GM23338 (cell line): ENCODE measurements at regions not wholly inside any gene's neighbourhood (a gene's known extent, or its start where the extent isn't known, plus 50 kb on each side); places are given as distances from the start of the nearest gene placed in this dataset.

Experiments
- ATAC-seq: fragments of 200-7000 bp; cut with Tn5 transposase; 3 replicates; pipeline ENCODE4 v1.9.1; 2020
- DNase-seq: peaks from one replicate; pipeline ENCODE4 v3.0.0-alpha.2; 2015; ENCODE audit warnings: low spot score
- H2AFZ ChIP-seq: fragments of 200-600 bp; sonication (generic); 2 replicates; pipeline ENCODE4 v1.8.0; 2016; ENCODE audit warnings: antibody characterized with exemption, mild to moderate bottlenecking, moderate library complexity
- H3F3A ChIP-seq: fragments of 200-600 bp; sonication (generic); replicated peaks from 2 replicates; pipeline ENCODE4 v1.8.0; 2017; ENCODE audit warnings: antibody characterized with exemption, mixed run types, low read depth
- H3K27ac ChIP-seq: fragments of 200-600 bp; sonication (generic); 2 replicates; pipeline ENCODE4 v1.6.1; 2016; ENCODE audit warnings: low read depth
- H3K27me3 ChIP-seq: fragments of 200-600 bp; sonication (generic); 2 replicates; pipeline ENCODE4 v1.8.0; 2016; ENCODE audit warnings: mild to moderate bottlenecking, mixed run types, moderate library complexity; ENCODE audit not compliant: insufficient read depth
- H3K36me3 ChIP-seq: fragments of 200-600 bp; sonication (generic); 2 replicates; pipeline ENCODE4 v1.8.0; 2016; ENCODE audit warnings: mild to moderate bottlenecking; ENCODE audit not compliant: insufficient read depth
- H3K4me1 ChIP-seq: fragments of 200-600 bp; sonication (generic); 2 replicates; pipeline ENCODE4 v1.8.0; 2016; ENCODE audit warnings: mild to moderate bottlenecking, moderate library complexity; ENCODE audit not compliant: insufficient read depth
- H3K4me2 ChIP-seq: fragments of 200-600 bp; sonication (generic); 2 replicates; pipeline ENCODE4 v1.7.1; 2017; ENCODE audit warnings: mixed run types
- H3K4me3 ChIP-seq: fragments of 200-600 bp; sonication (generic); 2 replicates; pipeline ENCODE4 v1.6.1; 2016; ENCODE audit warnings: mixed run types
- H3K79me2 ChIP-seq: fragments of 200-600 bp; sonication (generic); replicated peaks from 2 replicates; pipeline ENCODE4 v1.8.0; 2017; ENCODE audit warnings: mild to moderate bottlenecking; ENCODE audit not compliant: insufficient read depth
- H3K9me2 ChIP-seq: fragments of 200-600 bp; sonication (generic); 2 replicates; pipeline ENCODE4 v1.8.0; 2017; ENCODE audit not compliant: insufficient read depth
- H4K20me1 ChIP-seq: fragments of 200-600 bp; sonication (generic); replicated peaks from 2 replicates; pipeline ENCODE4 v1.8.0; 2017; ENCODE audit warnings: mild to moderate bottlenecking; ENCODE audit not compliant: insufficient read depth
- H3K27ac Mint-ChIP-seq: 2 replicates; pipeline ENCODE4 v1.8.0; 2020; ENCODE audit warnings: inconsistent platforms, mild to moderate bottlenecking, moderate library complexity, mixed read lengths
- H3K27me3 Mint-ChIP-seq: 3 replicates; pipeline ENCODE4 v1.8.0; 2022; ENCODE audit warnings: low read depth, mild to moderate bottlenecking, moderate library complexity, mixed read lengths, inconsistent platforms; ENCODE audit not compliant: insufficient read depth, poor library complexity
- H3K36me3 Mint-ChIP-seq: 3 replicates; pipeline ENCODE4 v1.8.0; 2021; ENCODE audit warnings: low read depth, mild to moderate bottlenecking, inconsistent platforms, moderate library complexity, mixed read lengths
- H3K4me1 Mint-ChIP-seq: 3 replicates; pipeline ENCODE4 v1.8.0; 2020; ENCODE audit warnings: mild to moderate bottlenecking, inconsistent platforms, mixed read lengths
- H3K4me3 Mint-ChIP-seq: 3 replicates; pipeline ENCODE4 v1.8.0; 2021; ENCODE audit warnings: moderate library complexity, mild to moderate bottlenecking, inconsistent platforms, mixed read lengths
- H3K9me3 Mint-ChIP-seq: 3 replicates; pipeline ENCODE4 v1.8.0; 2020; ENCODE audit warnings: moderate library complexity, mild to moderate bottlenecking, inconsistent platforms, mixed read lengths
- CREB1 ChIP-seq: fragments of 250-450 bp; sonication (Bioruptor Pico); IDR thresholded peaks from 2 replicates; pipeline ENCODE4 v1.5.0; 2020; ENCODE audit warnings: low read depth, mild to moderate bottlenecking, moderate library complexity
- EZH2phosphoT487 ChIP-seq: fragments of 200-600 bp; sonication (generic); IDR thresholded peaks from one replicate; pipeline ENCODE4 v1.8.1; 2018; ENCODE audit warnings: antibody characterized with exemption; ENCODE audit not compliant: unreplicated experiment
- JUNB ChIP-seq: IDR thresholded peaks from one replicate; pipeline ENCODE4 v1.6.1; 2016; ENCODE audit warnings: antibody characterized with exemption; ENCODE audit not compliant: unreplicated experiment
- NANOG ChIP-seq: IDR thresholded peaks from 2 replicates; pipeline ENCODE4 v1.6.1; 2016; ENCODE audit warnings: antibody characterized with exemption, borderline replicate concordance
- POLR2AphosphoS5 ChIP-seq: IDR thresholded peaks from 2 replicates; pipeline ENCODE4 v1.6.1; 2016; ENCODE audit warnings: antibody characterized with exemption, low read depth
- ZNF114 ChIP-seq: fragments of 250-450 bp; sonication (Bioruptor Pico); IDR thresholded peaks from 2 replicates; pipeline ENCODE4 v1.5.0; 2020; ENCODE audit warnings: mild to moderate bottlenecking, moderate library complexity
- TF ChIP-seq, protein P1 (sequence below): fragments of 250-450 bp; sonication (Bioruptor Pico); IDR thresholded peaks from 2 replicates; pipeline ENCODE4 v1.5.0; 2020; ENCODE audit warnings: mild to moderate bottlenecking, moderate library complexity
- TF ChIP-seq, protein P2 (sequence below), 2 experiments: fragments of 200-600 bp in 1 of 2; sonication (generic) in 1 of 2; conservative IDR thresholded peaks; 2 replicates each; pipeline versions ENCODE4 v1.5.1 to v1.6.1; 2016 to 2017; ENCODE audit warnings: antibody characterized with exemption in 2 of 2, low read depth in 2 of 2, mild to moderate bottlenecking in 2 of 2, moderate library complexity in 1 of 2
- TF ChIP-seq, protein P3 (sequence below): IDR thresholded peaks from one replicate; pipeline ENCODE4 v1.6.1; 2018; ENCODE audit warnings: antibody characterized with exemption; ENCODE audit not compliant: unreplicated experiment

DNA sequence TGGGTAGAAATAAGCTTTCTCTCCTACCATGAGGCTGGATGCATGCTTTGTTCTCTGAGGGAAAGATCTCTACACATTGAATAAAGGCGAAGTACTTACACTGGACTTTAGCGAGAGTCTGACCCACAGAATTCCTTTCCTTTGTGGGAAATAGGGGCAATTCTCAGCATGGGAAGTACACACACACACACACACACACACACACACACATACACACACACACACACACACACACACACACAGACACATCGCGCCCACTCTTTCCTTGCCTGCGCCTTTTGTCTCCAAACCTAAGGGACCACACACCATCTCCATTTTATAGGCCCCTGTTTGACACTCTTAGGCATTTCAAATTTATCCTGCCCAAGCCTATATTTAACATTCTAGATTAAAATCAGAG is 83.8 kb downstream of the LUZP4 start:
- no peaks in the 10 kb centered on the region for H3K9me2 ChIP-seq
- H3F3A ChIP-seq, result no peaks in the 10 kb centered on the region
- peaks cover 17% of the 10 kb centered on the region for H3K4me1 Mint-ChIP-seq
- peak overlapping the region; percentile 80; the same call in 1 of the 2 replicates for H3K27ac Mint-ChIP-seq
- ATAC-seq (no peak; the same call in 2 of the 3 replicates), DNase-seq (peak; percentile 1)
- TF ChIP-seq ZNF114 (CRISPR knock-in tag) (no peak), EZH2phosphoT487 (no peak)
- TF ChIP-seq, protein P1, sequence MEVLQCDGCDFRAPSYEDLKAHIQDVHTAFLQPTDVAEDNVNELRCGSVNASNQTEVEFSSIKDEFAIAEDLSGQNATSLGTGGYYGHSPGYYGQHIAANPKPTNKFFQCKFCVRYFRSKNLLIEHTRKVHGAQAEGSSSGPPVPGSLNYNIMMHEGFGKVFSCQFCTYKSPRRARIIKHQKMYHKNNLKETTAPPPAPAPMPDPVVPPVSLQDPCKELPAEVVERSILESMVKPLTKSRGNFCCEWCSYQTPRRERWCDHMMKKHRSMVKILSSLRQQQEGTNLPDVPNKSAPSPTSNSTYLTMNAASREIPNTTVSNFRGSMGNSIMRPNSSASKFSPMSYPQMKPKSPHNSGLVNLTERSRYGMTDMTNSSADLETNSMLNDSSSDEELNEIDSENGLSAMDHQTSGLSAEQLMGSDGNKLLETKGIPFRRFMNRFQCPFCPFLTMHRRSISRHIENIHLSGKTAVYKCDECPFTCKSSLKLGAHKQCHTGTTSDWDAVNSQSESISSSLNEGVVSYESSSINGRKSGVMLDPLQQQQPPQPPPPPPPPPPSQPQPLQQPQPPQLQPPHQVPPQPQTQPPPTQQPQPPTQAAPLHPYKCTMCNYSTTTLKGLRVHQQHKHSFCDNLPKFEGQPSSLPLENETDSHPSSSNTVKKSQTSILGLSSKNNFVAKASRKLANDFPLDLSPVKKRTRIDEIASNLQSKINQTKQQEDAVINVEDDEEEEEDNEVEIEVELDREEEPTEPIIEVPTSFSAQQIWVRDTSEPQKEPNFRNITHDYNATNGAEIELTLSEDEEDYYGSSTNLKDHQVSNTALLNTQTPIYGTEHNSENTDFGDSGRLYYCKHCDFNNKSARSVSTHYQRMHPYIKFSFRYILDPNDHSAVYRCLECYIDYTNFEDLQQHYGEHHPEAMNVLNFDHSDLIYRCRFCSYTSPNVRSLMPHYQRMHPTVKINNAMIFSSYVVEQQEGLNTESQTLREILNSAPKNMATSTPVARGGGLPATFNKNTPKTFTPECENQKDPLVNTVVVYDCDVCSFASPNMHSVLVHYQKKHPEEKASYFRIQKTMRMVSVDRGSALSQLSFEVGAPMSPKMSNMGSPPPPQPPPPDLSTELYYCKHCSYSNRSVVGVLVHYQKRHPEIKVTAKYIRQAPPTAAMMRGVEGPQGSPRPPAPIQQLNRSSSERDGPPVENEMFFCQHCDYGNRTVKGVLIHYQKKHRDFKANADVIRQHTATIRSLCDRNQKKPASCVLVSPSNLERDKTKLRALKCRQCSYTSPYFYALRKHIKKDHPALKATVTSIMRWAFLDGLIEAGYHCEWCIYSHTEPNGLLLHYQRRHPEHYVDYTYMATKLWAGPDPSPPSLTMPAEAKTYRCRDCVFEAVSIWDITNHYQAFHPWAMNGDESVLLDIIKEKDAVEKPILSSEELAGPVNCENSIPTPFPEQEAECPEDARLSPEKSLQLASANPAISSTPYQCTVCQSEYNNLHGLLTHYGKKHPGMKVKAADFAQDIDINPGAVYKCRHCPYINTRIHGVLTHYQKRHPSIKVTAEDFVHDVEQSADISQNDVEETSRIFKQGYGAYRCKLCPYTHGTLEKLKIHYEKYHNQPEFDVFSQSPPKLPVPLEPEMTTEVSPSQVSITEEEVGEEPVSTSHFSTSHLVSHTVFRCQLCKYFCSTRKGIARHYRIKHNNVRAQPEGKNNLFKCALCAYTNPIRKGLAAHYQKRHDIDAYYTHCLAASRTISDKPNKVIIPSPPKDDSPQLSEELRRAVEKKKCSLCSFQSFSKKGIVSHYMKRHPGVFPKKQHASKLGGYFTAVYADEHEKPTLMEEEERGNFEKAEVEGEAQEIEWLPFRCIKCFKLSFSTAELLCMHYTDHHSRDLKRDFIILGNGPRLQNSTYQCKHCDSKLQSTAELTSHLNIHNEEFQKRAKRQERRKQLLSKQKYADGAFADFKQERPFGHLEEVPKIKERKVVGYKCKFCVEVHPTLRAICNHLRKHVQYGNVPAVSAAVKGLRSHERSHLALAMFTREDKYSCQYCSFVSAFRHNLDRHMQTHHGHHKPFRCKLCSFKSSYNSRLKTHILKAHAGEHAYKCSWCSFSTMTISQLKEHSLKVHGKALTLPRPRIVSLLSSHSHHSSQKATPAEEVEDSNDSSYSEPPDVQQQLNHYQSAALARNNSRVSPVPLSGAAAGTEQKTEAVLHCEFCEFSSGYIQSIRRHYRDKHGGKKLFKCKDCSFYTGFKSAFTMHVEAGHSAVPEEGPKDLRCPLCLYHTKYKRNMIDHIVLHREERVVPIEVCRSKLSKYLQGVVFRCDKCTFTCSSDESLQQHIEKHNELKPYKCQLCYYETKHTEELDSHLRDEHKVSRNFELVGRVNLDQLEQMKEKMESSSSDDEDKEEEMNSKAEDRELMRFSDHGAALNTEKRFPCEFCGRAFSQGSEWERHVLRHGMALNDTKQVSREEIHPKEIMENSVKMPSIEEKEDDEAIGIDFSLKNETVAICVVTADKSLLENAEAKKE (CRISPR knock-in tag), result no peak
- TF ChIP-seq, protein P2, sequence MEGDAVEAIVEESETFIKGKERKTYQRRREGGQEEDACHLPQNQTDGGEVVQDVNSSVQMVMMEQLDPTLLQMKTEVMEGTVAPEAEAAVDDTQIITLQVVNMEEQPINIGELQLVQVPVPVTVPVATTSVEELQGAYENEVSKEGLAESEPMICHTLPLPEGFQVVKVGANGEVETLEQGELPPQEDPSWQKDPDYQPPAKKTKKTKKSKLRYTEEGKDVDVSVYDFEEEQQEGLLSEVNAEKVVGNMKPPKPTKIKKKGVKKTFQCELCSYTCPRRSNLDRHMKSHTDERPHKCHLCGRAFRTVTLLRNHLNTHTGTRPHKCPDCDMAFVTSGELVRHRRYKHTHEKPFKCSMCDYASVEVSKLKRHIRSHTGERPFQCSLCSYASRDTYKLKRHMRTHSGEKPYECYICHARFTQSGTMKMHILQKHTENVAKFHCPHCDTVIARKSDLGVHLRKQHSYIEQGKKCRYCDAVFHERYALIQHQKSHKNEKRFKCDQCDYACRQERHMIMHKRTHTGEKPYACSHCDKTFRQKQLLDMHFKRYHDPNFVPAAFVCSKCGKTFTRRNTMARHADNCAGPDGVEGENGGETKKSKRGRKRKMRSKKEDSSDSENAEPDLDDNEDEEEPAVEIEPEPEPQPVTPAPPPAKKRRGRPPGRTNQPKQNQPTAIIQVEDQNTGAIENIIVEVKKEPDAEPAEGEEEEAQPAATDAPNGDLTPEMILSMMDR (conservative IDR thresholded peaks at IDR 0.05; ENCODE audit: low read depth in 2 of 2), result no peak
- H3K27me3 Mint-ChIP-seq, result no peaks in the 10 kb centered on the region
- H3K4me2 ChIP-seq, result no peak overlapping the region; the same call in 1 of the 2 replicates
- H2AFZ ChIP-seq, result no peak overlapping the region
- H3K27me3 ChIP-seq, result no peaks in the 10 kb centered on the region
- no peaks in the 10 kb centered on the region for H3K79me2 ChIP-seq
- no peaks in the 10 kb centered on the region for H3K36me3 ChIP-seq
- no peak overlapping the region for H3K27ac ChIP-seq
- peaks cover 15% of the 10 kb centered on the region; the same call in 1 of the 2 replicates for H3K4me1 ChIP-seq
- no peak overlapping the region for H3K4me3 ChIP-seq
- H4K20me1 ChIP-seq, result no peaks in the 10 kb centered on the region
- no peak overlapping the region for H3K4me3 Mint-ChIP-seq
- H3K36me3 Mint-ChIP-seq, result no peaks in the 10 kb centered on the region
- H3K9me3 Mint-ChIP-seq, result no peaks in the 10 kb centered on the region

DNA sequence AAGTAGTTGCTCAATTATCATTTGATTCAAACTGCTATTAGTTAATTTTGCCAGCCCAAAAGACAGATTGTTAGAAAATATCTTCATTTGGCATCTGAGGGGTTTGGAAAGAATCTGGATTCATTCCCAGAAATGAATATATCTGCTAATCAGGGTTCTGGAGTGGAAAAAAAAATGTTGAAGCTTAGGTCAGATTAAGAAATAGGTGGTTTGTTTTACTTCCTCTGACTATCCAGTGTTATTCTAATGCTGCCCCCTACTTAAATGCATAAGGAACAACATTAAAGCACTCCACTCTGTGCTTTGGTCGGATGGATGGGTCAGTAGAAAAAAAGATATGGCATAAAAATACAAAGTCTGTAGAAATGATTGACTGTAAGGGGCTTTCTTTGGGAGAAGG is 89.0 kb downstream of the LUZP4 start:
- Histone ChIP-seq H3K27ac (no peak overlapping the region), H3F3A (no peaks in the 10 kb centered on the region), H2AFZ (no peak overlapping the region), H3K36me3 (no peaks in the 10 kb centered on the region), H3K79me2 (no peaks in the 10 kb centered on the region), H3K27me3 (no peaks in the 10 kb centered on the region), H3K4me2 (no peak overlapping the region), H3K4me1 (no peaks in the 10 kb centered on the region), H4K20me1 (no peaks in the 10 kb centered on the region), H3K9me2 (no peaks in the 10 kb centered on the region), H3K4me3 (no peak overlapping the region)
- DNase-seq (no peak), ATAC-seq (no peak)
- no peaks in the 10 kb centered on the region for H3K9me3 Mint-ChIP-seq
- no peak overlapping the region for H3K4me3 Mint-ChIP-seq
- H3K27ac Mint-ChIP-seq, result no peak overlapping the region
- peaks cover 6% of the 10 kb centered on the region; the same call in 2 of the 3 replicates for H3K4me1 Mint-ChIP-seq
- peaks cover 2% of the 10 kb centered on the region for H3K27me3 Mint-ChIP-seq
- no peaks in the 10 kb centered on the region for H3K36me3 Mint-ChIP-seq
- TF ChIP-seq CREB1 (no peak), NANOG (no peak), POLR2AphosphoS5 (no peak), JUNB (no peak), ZNF114 (CRISPR knock-in tag) (no peak)
- TF ChIP-seq, protein P3, sequence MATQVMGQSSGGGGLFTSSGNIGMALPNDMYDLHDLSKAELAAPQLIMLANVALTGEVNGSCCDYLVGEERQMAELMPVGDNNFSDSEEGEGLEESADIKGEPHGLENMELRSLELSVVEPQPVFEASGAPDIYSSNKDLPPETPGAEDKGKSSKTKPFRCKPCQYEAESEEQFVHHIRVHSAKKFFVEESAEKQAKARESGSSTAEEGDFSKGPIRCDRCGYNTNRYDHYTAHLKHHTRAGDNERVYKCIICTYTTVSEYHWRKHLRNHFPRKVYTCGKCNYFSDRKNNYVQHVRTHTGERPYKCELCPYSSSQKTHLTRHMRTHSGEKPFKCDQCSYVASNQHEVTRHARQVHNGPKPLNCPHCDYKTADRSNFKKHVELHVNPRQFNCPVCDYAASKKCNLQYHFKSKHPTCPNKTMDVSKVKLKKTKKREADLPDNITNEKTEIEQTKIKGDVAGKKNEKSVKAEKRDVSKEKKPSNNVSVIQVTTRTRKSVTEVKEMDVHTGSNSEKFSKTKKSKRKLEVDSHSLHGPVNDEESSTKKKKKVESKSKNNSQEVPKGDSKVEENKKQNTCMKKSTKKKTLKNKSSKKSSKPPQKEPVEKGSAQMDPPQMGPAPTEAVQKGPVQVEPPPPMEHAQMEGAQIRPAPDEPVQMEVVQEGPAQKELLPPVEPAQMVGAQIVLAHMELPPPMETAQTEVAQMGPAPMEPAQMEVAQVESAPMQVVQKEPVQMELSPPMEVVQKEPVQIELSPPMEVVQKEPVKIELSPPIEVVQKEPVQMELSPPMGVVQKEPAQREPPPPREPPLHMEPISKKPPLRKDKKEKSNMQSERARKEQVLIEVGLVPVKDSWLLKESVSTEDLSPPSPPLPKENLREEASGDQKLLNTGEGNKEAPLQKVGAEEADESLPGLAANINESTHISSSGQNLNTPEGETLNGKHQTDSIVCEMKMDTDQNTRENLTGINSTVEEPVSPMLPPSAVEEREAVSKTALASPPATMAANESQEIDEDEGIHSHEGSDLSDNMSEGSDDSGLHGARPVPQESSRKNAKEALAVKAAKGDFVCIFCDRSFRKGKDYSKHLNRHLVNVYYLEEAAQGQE, result no peak
